ENCODE measurements at regions not wholly inside any gene's neighbourhood (a gene's known extent, or its start where the extent isn't known, plus 50 kb on each side); places are given as distances from the start of the nearest gene placed in this dataset.
"Not testable (repeated sequence)": the region's sequence is repeated elsewhere in the genome, so short reads cannot be mapped to it uniquely, and the experiment has no call there.

DNA sequence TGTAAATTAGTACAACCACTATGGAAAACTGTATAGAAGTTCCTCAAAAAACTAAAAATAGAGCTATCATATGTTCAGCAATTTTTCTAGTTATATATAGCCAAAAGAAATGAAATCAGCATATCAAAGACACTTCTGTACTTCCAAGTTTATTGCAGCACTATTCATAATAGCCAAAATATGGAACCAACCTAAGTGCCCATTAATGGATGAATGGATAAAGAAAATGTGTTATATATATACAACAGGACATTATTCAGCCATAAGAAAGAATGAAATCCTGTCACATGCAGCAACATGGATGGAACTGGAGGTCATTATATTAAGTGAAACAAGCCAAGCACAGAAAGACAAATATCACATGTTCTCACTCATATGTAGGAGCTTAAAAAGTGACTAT is 112.6 kb downstream of the MDH1 start:
- DNase-seq (ENCODE audit: low read depth, low spot score) (no peak), ATAC-seq (no peak), FAIRE-seq (no peak)
- H3K36me3 ChIP-seq (ENCODE audit: control insufficient read depth in 2 of 2, insufficient read depth in 2 of 2, low read length in 1 of 2) = no peaks in the 10 kb centered on the region
- no peak overlapping the region for H3K27ac ChIP-seq (ENCODE audit: control insufficient read depth, insufficient read depth)
- no peak overlapping the region for H3K4me3 ChIP-seq
- CTCF ChIA-PET = interaction anchor here (8.1 kb wide), 1 partner anchor 158 kb away, joined by 170 read pairs; no protein-coding TSS in a partner anchor
- SMC1A ChIA-PET (ENCODE audit: uncharacterized antibody, unreplicated experiment) = no interaction called here
- TF ChIP-seq HDAC6 (IDR thresholded peaks at IDR 0.05; ENCODE audit: unreplicated experiment) = no peak
- TF ChIP-seq NFXL1 (IDR thresholded peaks at IDR 0.05; ENCODE audit: borderline replicate concordance) = no peak
- no peak for TF ChIP-seq RAD51 (IDR thresholded peaks at IDR 0.05)
- TF ChIP-seq, protein P1, sequence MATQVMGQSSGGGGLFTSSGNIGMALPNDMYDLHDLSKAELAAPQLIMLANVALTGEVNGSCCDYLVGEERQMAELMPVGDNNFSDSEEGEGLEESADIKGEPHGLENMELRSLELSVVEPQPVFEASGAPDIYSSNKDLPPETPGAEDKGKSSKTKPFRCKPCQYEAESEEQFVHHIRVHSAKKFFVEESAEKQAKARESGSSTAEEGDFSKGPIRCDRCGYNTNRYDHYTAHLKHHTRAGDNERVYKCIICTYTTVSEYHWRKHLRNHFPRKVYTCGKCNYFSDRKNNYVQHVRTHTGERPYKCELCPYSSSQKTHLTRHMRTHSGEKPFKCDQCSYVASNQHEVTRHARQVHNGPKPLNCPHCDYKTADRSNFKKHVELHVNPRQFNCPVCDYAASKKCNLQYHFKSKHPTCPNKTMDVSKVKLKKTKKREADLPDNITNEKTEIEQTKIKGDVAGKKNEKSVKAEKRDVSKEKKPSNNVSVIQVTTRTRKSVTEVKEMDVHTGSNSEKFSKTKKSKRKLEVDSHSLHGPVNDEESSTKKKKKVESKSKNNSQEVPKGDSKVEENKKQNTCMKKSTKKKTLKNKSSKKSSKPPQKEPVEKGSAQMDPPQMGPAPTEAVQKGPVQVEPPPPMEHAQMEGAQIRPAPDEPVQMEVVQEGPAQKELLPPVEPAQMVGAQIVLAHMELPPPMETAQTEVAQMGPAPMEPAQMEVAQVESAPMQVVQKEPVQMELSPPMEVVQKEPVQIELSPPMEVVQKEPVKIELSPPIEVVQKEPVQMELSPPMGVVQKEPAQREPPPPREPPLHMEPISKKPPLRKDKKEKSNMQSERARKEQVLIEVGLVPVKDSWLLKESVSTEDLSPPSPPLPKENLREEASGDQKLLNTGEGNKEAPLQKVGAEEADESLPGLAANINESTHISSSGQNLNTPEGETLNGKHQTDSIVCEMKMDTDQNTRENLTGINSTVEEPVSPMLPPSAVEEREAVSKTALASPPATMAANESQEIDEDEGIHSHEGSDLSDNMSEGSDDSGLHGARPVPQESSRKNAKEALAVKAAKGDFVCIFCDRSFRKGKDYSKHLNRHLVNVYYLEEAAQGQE (IDR thresholded peaks at IDR 0.05; ENCODE audit: low read depth, low read length) = no peak
- no peak for TF ChIP-seq KLF5 (IDR thresholded peaks at IDR 0.05; ENCODE audit: partially characterized antibody)
- no peak for TF ChIP-seq CEBPB (IDR thresholded peaks at IDR 0.05; ENCODE audit: borderline replicate concordance in 1 of 2, low read depth in 2 of 2, low read length in 2 of 2)
- no peak for TF ChIP-seq BCL11A (IDR thresholded peaks at IDR 0.05; ENCODE audit: low read depth, low read length)
- TF ChIP-seq RELA (IDR thresholded peaks at IDR 0.05; ENCODE audit: borderline replicate concordance, partially characterized antibody) = no peak
- TF ChIP-seq CBFB (IDR thresholded peaks at IDR 0.05; ENCODE audit: low read depth) = no peak
- no peak for TF ChIP-seq NBN (IDR thresholded peaks at IDR 0.05)
- RAD21 ChIA-PET (ENCODE audit: unreplicated experiment) = interaction anchor here (1.2 kb wide), 1 partner anchor 160 kb away, joined by 4 read pairs; no protein-coding TSS in a partner anchor
- no peaks in the 10 kb centered on the region for H4K20me1 ChIP-seq (ENCODE audit: control insufficient read depth, insufficient read depth)
- no peak overlapping the region for H3K9ac ChIP-seq (ENCODE audit: control insufficient read depth, insufficient read depth, low read length)
- no peaks in the 10 kb centered on the region for H3K4me1 ChIP-seq (ENCODE audit: control insufficient read depth, insufficient read depth, low read length)
- POLR2A ChIA-PET = no interaction called here
- no peaks in the 10 kb centered on the region for H3K27me3 ChIP-seq (replicated peaks in 1 of 2; ENCODE audit: control insufficient read depth in 2 of 2, insufficient read depth in 2 of 2, low read length in 1 of 2)
- intact Hi-C loops (cut with micrococcal nuclease; ENCODE audit: unreplicated experiment) (no loop called here), in situ Hi-C loops (cut with MboI) (no loop called here)
- no peak overlapping the region for H3K4me2 ChIP-seq (ENCODE audit: control insufficient read depth, insufficient read depth)
- no peaks in the 10 kb centered on the region for H3K79me2 ChIP-seq (ENCODE audit: control insufficient read depth, insufficient read depth, low read length)
- H3K9me3 ChIP-seq (replicated peaks; ENCODE audit: control insufficient read depth, insufficient read depth, low read length) = no peaks in the 10 kb centered on the region
- no peak overlapping the region for H2AFZ ChIP-seq (ENCODE audit: control insufficient read depth, low read depth, low read length)
- BruUV-seq (replicated peaks) = no TSS peak

GRCh38 chr2:63706084-63706483 is 117.3 kb downstream of the MDH1 start:
- H4K20me1 ChIP-seq (ENCODE audit: control insufficient read depth, insufficient read depth); BruUV-seq (replicated peaks); RAD21 ChIA-PET (ENCODE audit: unreplicated experiment); H3K9me3 ChIP-seq (replicated peaks; ENCODE audit: control insufficient read depth, insufficient read depth, low read length); H3K4me1 ChIP-seq (ENCODE audit: control insufficient read depth, insufficient read depth, low read length); H2AFZ ChIP-seq (ENCODE audit: control insufficient read depth, low read depth, low read length); H3K79me2 ChIP-seq (ENCODE audit: control insufficient read depth, insufficient read depth, low read length); ATAC-seq; H3K36me3 ChIP-seq (ENCODE audit: control insufficient read depth in 2 of 2, insufficient read depth in 2 of 2, low read length in 1 of 2); in situ Hi-C loops (cut with MboI); FAIRE-seq; H3K4me3 ChIP-seq; H3K9ac ChIP-seq (ENCODE audit: control insufficient read depth, insufficient read depth, low read length); H3K27me3 ChIP-seq (replicated peaks in 1 of 2; ENCODE audit: control insufficient read depth in 2 of 2, insufficient read depth in 2 of 2, low read length in 1 of 2); SMC1A ChIA-PET (ENCODE audit: uncharacterized antibody, unreplicated experiment); POLR2A ChIA-PET; CTCF ChIA-PET; H3K27ac ChIP-seq (ENCODE audit: control insufficient read depth, insufficient read depth); DNase-seq (ENCODE audit: low read depth, low spot score); intact Hi-C loops (cut with micrococcal nuclease; ENCODE audit: unreplicated experiment); H3K4me2 ChIP-seq (ENCODE audit: control insufficient read depth, insufficient read depth): not testable (repeated sequence)
- WGBS (ENCODE audit: insufficient coverage, insufficient replicate concordance, low lambda C conversion rate, missing lambda C conversion rate) = 64% methylated on average over 3 of the region's 3 CpGs

All from GM12878 (cell line).